ENCODE measurements at regions not wholly inside any gene's neighbourhood (a gene's known extent, or its start where the extent isn't known, plus 50 kb on each side); places are given as distances from the start of the nearest gene placed in this dataset.
A peak's percentile ranks its signal among the peaks of the same experiment; 100 is the strongest.

DNA sequence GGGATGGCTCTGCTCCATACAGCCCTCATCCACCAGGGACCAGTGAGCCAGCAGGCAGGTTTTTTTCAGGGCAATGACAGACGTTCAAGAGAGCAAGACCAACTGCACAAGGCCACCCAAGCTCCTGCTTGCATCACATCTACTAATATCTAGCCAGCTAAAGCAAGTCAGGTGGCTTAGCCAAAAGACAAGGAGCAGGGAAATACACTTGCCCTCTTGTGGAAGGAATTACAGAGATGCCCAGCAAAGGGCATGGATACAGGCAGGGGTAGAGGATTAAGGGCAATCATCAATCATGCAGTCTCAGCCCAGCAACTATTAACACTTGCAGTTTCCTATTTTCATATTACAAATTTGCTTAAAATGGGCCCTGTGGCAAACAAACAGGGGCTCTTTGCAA is 81.5 kb upstream of the NTRK3 start:
- no peaks in the 10 kb centered on the region for H3F3A ChIP-seq (replicated peaks; ENCODE audit: insufficient read depth)
- no peaks in the 10 kb centered on the region for H3K9me3 ChIP-seq
- POLR2A ChIA-PET = no interaction called here
- H3K79me2 ChIP-seq (ENCODE audit: insufficient read depth) = no peaks in the 10 kb centered on the region
- H3K4me1 ChIP-seq (ENCODE audit: control insufficient read depth in 1 of 2, insufficient read depth in 2 of 2, low read depth in 1 of 2, low read length in 1 of 2) = no peaks in the 10 kb centered on the region
- no peak overlapping the region for H3K9ac ChIP-seq
- no peaks in the 10 kb centered on the region for H3K9me2 ChIP-seq
- CTCF ChIA-PET = interaction anchor here (0.6 to 1.2 kb wide), 2 partner anchors 8 to 60 kb away, joined by 3 to 4 read pairs; no protein-coding TSS in a partner anchor
- no peak for DNase-seq
- WGBS (ENCODE audit: low lambda C conversion rate) = 7% methylated on average over 1 of the region's 1 CpG
- H3K27me3 ChIP-seq (ENCODE audit: insufficient read depth) = no peaks in the 10 kb centered on the region
- no peak overlapping the region for H2AFZ ChIP-seq (ENCODE audit: low read depth)
- H4K20me1 ChIP-seq (ENCODE audit: insufficient read depth) = no peaks in the 10 kb centered on the region
- TF ChIP-seq, protein P1, sequence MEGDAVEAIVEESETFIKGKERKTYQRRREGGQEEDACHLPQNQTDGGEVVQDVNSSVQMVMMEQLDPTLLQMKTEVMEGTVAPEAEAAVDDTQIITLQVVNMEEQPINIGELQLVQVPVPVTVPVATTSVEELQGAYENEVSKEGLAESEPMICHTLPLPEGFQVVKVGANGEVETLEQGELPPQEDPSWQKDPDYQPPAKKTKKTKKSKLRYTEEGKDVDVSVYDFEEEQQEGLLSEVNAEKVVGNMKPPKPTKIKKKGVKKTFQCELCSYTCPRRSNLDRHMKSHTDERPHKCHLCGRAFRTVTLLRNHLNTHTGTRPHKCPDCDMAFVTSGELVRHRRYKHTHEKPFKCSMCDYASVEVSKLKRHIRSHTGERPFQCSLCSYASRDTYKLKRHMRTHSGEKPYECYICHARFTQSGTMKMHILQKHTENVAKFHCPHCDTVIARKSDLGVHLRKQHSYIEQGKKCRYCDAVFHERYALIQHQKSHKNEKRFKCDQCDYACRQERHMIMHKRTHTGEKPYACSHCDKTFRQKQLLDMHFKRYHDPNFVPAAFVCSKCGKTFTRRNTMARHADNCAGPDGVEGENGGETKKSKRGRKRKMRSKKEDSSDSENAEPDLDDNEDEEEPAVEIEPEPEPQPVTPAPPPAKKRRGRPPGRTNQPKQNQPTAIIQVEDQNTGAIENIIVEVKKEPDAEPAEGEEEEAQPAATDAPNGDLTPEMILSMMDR (IDR thresholded peaks at IDR 0.05) = 0 out of 2 replicates have a peak, but pooled peaks have one; percentile 10
- no peak for TF ChIP-seq RXRA (IDR thresholded peaks at IDR 0.05; ENCODE audit: borderline replicate concordance, low read depth)
- H3K36me3 ChIP-seq (replicated peaks in 1 of 2; ENCODE audit: control insufficient read depth in 1 of 2, insufficient read depth in 2 of 2, low read length in 1 of 2) = no peaks in the 10 kb centered on the region
- H3K4me2 ChIP-seq = no peak overlapping the region
- no peak overlapping the region for H3K27ac ChIP-seq (ENCODE audit: low read depth in 2 of 2, low read length in 1 of 2)
- no peak overlapping the region for H3K4me3 ChIP-seq (ENCODE audit: low read depth in 2 of 2, low read length in 1 of 2)

DNA sequence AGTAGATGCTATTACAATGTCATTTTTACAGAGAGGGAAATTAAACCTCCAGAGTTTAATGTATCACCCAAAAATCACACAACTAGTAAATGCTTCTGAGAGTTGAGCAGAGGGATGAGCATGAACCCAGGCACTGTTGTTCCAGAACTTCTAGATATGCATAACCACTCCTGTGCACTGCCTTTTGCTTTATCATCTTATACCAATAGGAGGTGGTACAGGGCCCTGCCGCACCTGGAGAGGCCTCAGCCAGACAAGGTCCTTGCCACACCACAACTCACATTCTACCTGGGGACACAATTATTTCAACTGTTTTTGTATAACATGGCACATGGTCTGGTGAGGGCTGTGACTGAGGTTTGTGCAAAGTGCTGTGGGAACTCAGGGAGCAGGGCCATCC is 78.5 kb upstream of the NTRK3 start:
- no peaks in the 10 kb centered on the region; a peak in 1 of 4 replicates for H3K4me1 ChIP-seq (ENCODE audit: control insufficient read depth in 1 of 2, insufficient read depth in 2 of 2, low read depth in 1 of 2, low read length in 1 of 2)
- H4K20me1 ChIP-seq (ENCODE audit: insufficient read depth) = no peaks in the 10 kb centered on the region
- H3K79me2 ChIP-seq (ENCODE audit: insufficient read depth) = no peaks in the 10 kb centered on the region
- H3K9me2 ChIP-seq = no peaks in the 10 kb centered on the region
- no peak overlapping the region for H3K4me3 ChIP-seq (ENCODE audit: low read depth in 2 of 2, low read length in 1 of 2)
- H3K27ac ChIP-seq (ENCODE audit: low read depth in 2 of 2, low read length in 1 of 2) = peak overlapping the region in 1 of 2 experiments; percentile 50; a peak in 1 of 4 replicates
- POLR2A ChIA-PET = no interaction called here
- no peak overlapping the region for H2AFZ ChIP-seq (ENCODE audit: low read depth)
- H3K27me3 ChIP-seq (ENCODE audit: insufficient read depth) = no peaks in the 10 kb centered on the region
- no peak for DNase-seq
- no peaks in the 10 kb centered on the region for H3K9me3 ChIP-seq
- 62% methylated on average over 1 of the region's 1 CpG for WGBS (ENCODE audit: low lambda C conversion rate)
- H3K9ac ChIP-seq = no peak overlapping the region
- no peaks in the 10 kb centered on the region for H3F3A ChIP-seq (replicated peaks; ENCODE audit: insufficient read depth)
- no peak overlapping the region for H3K4me2 ChIP-seq
- CTCF ChIA-PET = no interaction called here
- no peak for TF ChIP-seq TCF12 (IDR thresholded peaks at IDR 0.05)
- TF ChIP-seq RCOR1 (IDR thresholded peaks at IDR 0.05; ENCODE audit: low read length) = no peak
- TF ChIP-seq GATA2 (CRISPR knock-in tag; IDR thresholded peaks at IDR 0.05) = no peak
- no peak for TF ChIP-seq FOSL2 (IDR thresholded peaks at IDR 0.05; ENCODE audit: borderline replicate concordance, low read depth)
- no peak for TF ChIP-seq NFIC (IDR thresholded peaks at IDR 0.05; ENCODE audit: borderline replicate concordance)
- TF ChIP-seq TAF1 (IDR thresholded peaks at IDR 0.05; ENCODE audit: borderline replicate concordance, low read depth, low read length) = no peak
- TF ChIP-seq SIN3A (IDR thresholded peaks at IDR 0.05; ENCODE audit: borderline replicate concordance, low read depth, low read length) = no peak
- TF ChIP-seq, protein P2, sequence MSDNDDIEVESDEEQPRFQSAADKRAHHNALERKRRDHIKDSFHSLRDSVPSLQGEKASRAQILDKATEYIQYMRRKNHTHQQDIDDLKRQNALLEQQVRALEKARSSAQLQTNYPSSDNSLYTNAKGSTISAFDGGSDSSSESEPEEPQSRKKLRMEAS (IDR thresholded peaks at IDR 0.05; ENCODE audit: low read depth) = no peak
- TF ChIP-seq RXRA (IDR thresholded peaks at IDR 0.05; ENCODE audit: borderline replicate concordance, low read depth) = no peak
- TF ChIP-seq, protein P3, sequence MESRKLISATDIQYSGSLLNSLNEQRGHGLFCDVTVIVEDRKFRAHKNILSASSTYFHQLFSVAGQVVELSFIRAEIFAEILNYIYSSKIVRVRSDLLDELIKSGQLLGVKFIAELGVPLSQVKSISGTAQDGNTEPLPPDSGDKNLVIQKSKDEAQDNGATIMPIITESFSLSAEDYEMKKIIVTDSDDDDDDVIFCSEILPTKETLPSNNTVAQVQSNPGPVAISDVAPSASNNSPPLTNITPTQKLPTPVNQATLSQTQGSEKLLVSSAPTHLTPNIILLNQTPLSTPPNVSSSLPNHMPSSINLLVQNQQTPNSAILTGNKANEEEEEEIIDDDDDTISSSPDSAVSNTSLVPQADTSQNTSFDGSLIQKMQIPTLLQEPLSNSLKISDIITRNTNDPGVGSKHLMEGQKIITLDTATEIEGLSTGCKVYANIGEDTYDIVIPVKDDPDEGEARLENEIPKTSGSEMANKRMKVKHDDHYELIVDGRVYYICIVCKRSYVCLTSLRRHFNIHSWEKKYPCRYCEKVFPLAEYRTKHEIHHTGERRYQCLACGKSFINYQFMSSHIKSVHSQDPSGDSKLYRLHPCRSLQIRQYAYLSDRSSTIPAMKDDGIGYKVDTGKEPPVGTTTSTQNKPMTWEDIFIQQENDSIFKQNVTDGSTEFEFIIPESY (IDR thresholded peaks at IDR 0.05; ENCODE audit: borderline replicate concordance, low read depth) = no peak
- no peak for TF ChIP-seq RAD21 (IDR thresholded peaks at IDR 0.05; ENCODE audit: low read length)
- TF ChIP-seq RFX5 (IDR thresholded peaks at IDR 0.05; ENCODE audit: low read length) = no peak
- no peaks in the 10 kb centered on the region for H3K36me3 ChIP-seq (replicated peaks in 1 of 2; ENCODE audit: control insufficient read depth in 1 of 2, insufficient read depth in 2 of 2, low read length in 1 of 2)

Measured in SK-N-SH (cell line).